A673 (cell line): ENCODE measurements at regions not wholly inside any gene's neighbourhood (a gene's known extent, or its start where the extent isn't known, plus 50 kb on each side); places are given as distances from the start of the nearest gene placed in this dataset.

Source experiments
- BruUV-seq: library from RNA; stranded (reverse); fragments of 400-500 nt; replicated peaks from 2 replicates; lab custom pipeline; 2021; lab: Mats Ljungman, UMichigan
- CTCF ChIA-PET: fragments of 300-600 bp; sonication (Branson Sonifier 250); formaldehyde crosslinking; loops from one replicate; lab custom pipeline; 2022; ENCODE audit warnings: antibody characterized with exemption; lab: Charles Lee
- POLR2A ChIA-PET: fragments of 300-600 bp; sonication (Branson Sonifier 250); formaldehyde crosslinking; loops from one replicate; lab custom pipeline; 2022; ENCODE audit warnings: antibody characterized with exemption; ENCODE audit not compliant: low non-redundant PET; lab: Charles Lee
- DNase-seq: peaks from one replicate; pipeline ENCODE4 v3.0.0-alpha.2; 2015; ENCODE audit warnings: low spot score
- H3K27ac ChIP-seq: fragments of 200-600 bp; sonication (generic); 2 replicates; pipeline ENCODE4 v1.5.1; 2016; ENCODE audit warnings: mixed run types, low read depth, mild to moderate bottlenecking, mixed read lengths, antibody characterized with exemption, low read length; ENCODE audit not compliant: poor library complexity, severe bottlenecking
- H3K27me3 ChIP-seq: fragments of 200-600 bp; sonication (generic); replicated peaks from 2 replicates; pipeline ENCODE4 v1.6.1; 2017; ENCODE audit warnings: mixed run types, low read depth, mild to moderate bottlenecking, mixed read lengths, antibody characterized with exemption, low read length; ENCODE audit not compliant: insufficient read depth, poor library complexity
- H3K36me3 ChIP-seq: fragments of 200-600 bp; sonication (generic); 2 replicates; pipeline ENCODE4 v1.6.1; 2016; ENCODE audit warnings: mixed run types, mild to moderate bottlenecking, mixed read lengths, antibody characterized with exemption, low read length; ENCODE audit not compliant: insufficient read depth, poor library complexity, severe bottlenecking
- H3K4me1 ChIP-seq: fragments of 200-600 bp; sonication (generic); 2 replicates; pipeline ENCODE4 v1.6.1; 2017; ENCODE audit warnings: mixed run types, mild to moderate bottlenecking, mixed read lengths, antibody characterized with exemption, low read length; ENCODE audit not compliant: insufficient read depth, poor library complexity, severe bottlenecking
- H3K4me3 ChIP-seq: fragments of 200-600 bp; sonication (generic); 2 replicates; pipeline ENCODE4 v1.5.1; 2016; ENCODE audit warnings: low read depth, mixed run types, mild to moderate bottlenecking, mixed read lengths, low read length; ENCODE audit not compliant: poor library complexity, severe bottlenecking
- H3K9me3 ChIP-seq: fragments of 200-600 bp; sonication (generic); 2 replicates; pipeline ENCODE4 v1.6.1; 2016; ENCODE audit warnings: mixed run types, low read depth, mild to moderate bottlenecking, mixed read lengths, antibody characterized with exemption, low read length; ENCODE audit not compliant: poor library complexity, severe bottlenecking
- CTCF ChIP-seq: fragments of 300-800, 200-600 bp; sonication (generic); conservative IDR thresholded peaks from 2 replicates; pipeline ENCODE4 v1.5.1; 2017; ENCODE audit warnings: low read depth, mild to moderate bottlenecking, antibody characterized with exemption, low read length, moderate library complexity, mixed read lengths
- EZH2 ChIP-seq: fragments of 200-600 bp; sonication (generic); IDR thresholded peaks from 2 replicates; pipeline ENCODE4 v1.6.1; 2017; ENCODE audit warnings: borderline replicate concordance, low read depth, mild to moderate bottlenecking, mixed read lengths, antibody characterized with exemption, low read length; ENCODE audit not compliant: poor library complexity, severe bottlenecking
- intact Hi-C: fragments of 100-400 bp; cut with micrococcal nuclease; formaldehyde crosslinking; loops from one replicate; pipeline ENCODE4 v1.10.0; 2022; ENCODE audit not compliant: unreplicated experiment

DNA sequence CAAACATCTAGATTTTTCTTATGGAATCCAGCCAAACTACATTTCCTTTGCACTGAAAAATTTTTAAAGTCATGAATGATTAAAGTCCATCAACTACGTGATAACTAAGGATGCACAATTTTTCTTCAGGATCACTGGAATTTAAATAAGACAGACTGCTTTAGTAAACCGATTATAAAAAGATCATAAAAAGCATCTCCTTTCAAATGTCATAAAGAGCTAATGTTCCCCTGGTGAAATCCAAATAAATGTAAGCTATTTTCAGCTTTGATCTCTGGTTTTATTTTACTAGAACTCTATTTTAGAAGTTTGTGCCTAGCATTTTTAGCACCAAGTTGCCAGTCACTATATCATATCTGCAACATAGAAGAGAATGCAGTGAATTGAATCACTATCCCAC lies 460.8 kb downstream of the RFC3 start:
- no TSS peak for BruUV-seq
- POLR2A ChIA-PET, result no interaction called here
- Histone ChIP-seq H3K27ac (no peak overlapping the region), H3K27me3 (no peaks in the 10 kb centered on the region), H3K4me3 (no peak overlapping the region), H3K4me1 (no peaks in the 10 kb centered on the region), H3K9me3 (no peaks in the 10 kb centered on the region), H3K36me3 (no peaks in the 10 kb centered on the region)
- no peak for DNase-seq
- no peak for TF ChIP-seq EZH2
- no peak for TF ChIP-seq CTCF
- intact Hi-C loops, result no loop called here
- CTCF ChIA-PET, result no interaction called here

GRCh38 chr13:34290661-34291060 lies 472.7 kb downstream of the RFC3 start:
- intact Hi-C loops, result no loop called here
- Histone ChIP-seq H3K27me3 (no peaks in the 10 kb centered on the region), H3K36me3 (no peaks in the 10 kb centered on the region), H3K4me3 (no peak overlapping the region), H3K27ac (no peak overlapping the region), H3K4me1 (no peaks in the 10 kb centered on the region), H3K9me3 (no peaks in the 10 kb centered on the region)
- BruUV-seq, result no TSS peak
- POLR2A ChIA-PET, result no interaction called here
- DNase-seq, result no peak
- TF ChIP-seq CTCF, result no peak
- no peak for TF ChIP-seq EZH2
- CTCF ChIA-PET, result no interaction called here

DNA sequence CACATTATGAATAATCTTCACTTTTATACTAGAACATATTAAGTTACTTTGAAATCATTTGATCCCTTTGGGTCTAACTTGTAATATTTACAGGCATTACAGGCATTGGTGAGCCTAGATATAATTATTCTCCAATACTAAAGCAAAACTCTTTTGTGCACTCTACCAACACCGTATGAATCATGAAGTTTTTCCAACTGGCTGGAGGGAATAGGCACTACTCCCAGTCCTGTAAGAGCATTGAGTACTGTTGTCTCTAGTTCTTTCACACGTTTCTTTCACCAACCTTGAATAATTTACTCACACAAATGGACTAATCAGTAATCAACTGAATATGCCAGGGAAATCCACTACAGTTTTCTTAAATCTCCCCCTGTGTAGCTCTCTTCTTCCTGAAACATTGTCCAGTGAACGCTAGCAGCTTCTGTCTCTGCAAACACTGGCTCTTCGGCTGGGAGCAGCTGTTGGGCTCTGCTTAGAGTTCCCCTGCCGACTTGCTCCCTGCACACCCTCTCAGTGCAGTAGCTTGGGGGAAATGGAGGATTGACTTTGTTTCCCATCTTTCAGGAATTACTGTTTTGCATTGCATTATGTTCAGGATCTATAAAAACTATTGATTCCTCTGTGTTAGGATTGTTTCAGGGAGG lies 476.7 kb downstream of the RFC3 start:
- POLR2A ChIA-PET, result no interaction called here
- intact Hi-C loops, result no loop called here
- no peak overlapping the region for H3K27ac ChIP-seq
- no peaks in the 10 kb centered on the region for H3K36me3 ChIP-seq
- H3K4me3 ChIP-seq, result no peak overlapping the region
- no peaks in the 10 kb centered on the region for H3K27me3 ChIP-seq
- no TSS peak for BruUV-seq
- DNase-seq, result no peak
- CTCF ChIA-PET, result no interaction called here
- H3K4me1 ChIP-seq, result no peaks in the 10 kb centered on the region
- TF ChIP-seq CTCF, result no peak
- TF ChIP-seq EZH2, result no peak
- no peaks in the 10 kb centered on the region for H3K9me3 ChIP-seq
